AG09309 (cell line): ENCODE measurements at regions not wholly inside any gene's neighbourhood (a gene's known extent, or its start where the extent isn't known, plus 50 kb on each side); places are given as distances from the start of the nearest gene placed in this dataset.

Experiments used
- DNase-seq: peaks from one replicate; pipeline ENCODE4 v3.0.0-alpha.2; 2010; ENCODE audit warnings: low read depth
- H3K4me3 ChIP-seq: 2 replicates; pipeline ENCODE4 v1.5.1; 2011; ENCODE audit warnings: mild to moderate bottlenecking, low read depth, low read length, moderate library complexity; ENCODE audit not compliant: control insufficient read depth
- CTCF ChIP-seq: IDR thresholded peaks from 2 replicates; pipeline ENCODE4 v1.5.1; 2011; ENCODE audit warnings: mild to moderate bottlenecking, low read depth, low read length, inconsistent platforms; ENCODE audit not compliant: insufficient read depth, control insufficient read depth; ENCODE audit errors: missing control alignments

DNA sequence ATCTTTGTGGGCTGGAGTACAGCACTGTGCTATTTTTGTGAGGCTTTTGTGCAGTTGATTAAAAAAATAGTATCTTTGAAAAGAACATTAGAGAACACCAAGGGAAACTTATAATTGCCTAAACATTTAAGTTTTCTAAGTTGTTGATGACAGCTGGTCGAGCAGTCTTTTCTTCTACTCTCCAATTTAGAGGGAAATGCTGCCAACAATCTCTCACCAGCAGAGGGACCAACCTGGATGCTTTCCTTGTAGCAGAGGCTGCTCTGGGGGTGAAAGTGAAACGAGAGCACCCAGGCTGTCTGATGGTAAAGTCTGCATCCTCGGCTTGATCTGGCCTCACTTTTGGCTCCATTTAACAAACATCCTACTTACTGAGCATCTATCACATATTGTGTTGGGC, 1286.5 kb upstream of the TENM4 start:
- no peak for DNase-seq
- no peak for TF ChIP-seq CTCF
- no peak overlapping the region for H3K4me3 ChIP-seq

DNA sequence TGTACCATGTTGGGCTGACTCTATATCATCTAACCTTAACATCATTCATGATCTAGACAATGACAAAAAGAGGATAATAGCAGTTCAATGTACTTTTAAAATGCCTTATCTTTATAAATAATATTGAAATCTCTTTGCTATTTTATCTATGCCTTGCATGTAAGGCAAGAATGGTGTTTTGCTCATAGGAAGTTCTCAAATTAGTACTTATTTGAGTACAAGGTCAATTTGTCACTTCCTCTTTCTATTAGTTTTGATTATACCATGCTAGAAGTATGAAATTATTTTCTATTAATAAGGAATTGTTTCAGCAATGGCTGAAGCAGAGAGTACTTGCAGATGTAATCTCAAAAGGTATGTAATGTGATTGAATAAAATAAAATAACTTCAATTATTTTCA, 1285.4 kb upstream of the TENM4 start:
- DNase-seq: no peak
- no peak for TF ChIP-seq CTCF
- H3K4me3 ChIP-seq: no peak overlapping the region

DNA sequence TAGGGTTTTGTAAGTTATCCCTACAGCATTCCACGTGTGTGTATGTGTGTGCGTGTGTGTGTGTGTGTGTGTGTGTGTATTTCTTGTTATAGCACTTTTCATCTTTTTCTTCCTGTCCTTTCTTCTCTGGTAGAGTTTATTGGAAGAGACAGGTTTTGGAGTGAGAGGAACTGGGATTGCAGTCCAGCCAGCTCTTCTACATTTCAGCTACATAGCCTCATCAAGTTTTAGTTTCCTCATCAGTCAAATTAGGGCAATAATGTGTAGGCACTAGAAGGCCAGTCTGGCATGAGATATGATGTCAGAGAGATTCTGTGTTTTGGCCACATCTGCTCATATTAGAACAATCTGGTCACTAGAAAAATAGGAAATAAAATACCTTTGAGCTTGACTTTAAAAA, 1283.5 kb upstream of the TENM4 start:
- no peak for DNase-seq
- TF ChIP-seq CTCF: no peak
- no peak overlapping the region for H3K4me3 ChIP-seq

DNA sequence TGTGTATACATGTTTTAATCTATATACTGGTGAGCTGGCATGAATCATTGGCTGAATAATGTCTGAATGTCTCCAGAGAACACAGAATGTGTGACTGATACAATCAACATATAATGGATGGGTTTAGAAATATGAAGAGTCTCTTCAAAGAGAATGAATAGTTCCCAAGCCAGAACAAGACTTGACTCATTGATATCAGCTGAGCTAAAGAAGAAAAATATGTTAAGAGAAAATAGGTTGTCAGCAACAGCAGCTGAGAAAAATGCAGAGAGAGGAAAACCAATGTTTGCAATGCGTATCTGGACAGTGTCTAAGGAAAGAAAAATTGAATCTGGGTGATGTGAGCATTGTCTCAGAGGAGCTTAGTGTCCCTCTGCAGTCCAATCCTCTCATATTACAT, 1281.8 kb upstream of the TENM4 start:
- no peak for TF ChIP-seq CTCF
- no peak for DNase-seq
- H3K4me3 ChIP-seq: no peak overlapping the region

DNA sequence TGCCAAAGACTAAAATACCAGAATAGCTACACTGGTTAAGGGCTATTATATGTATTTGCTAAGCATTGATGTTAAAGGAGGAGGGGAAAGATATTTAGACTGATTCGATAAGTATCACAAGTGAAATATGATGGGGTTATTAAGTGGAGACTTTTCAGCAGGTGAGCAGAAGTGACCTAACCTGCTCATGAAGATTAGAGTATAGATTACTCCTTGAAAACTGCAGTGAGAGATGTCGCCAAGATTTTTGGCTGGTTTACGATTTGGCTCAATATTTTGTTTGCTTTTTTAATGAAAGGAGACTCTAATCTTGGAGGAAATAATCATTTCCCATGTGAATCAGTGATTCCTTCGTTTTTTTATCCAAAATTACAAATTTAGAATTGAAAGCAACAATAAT, 1279.5 kb upstream of the TENM4 start:
- H3K4me3 ChIP-seq: no peak overlapping the region
- no peak for TF ChIP-seq CTCF
- no peak for DNase-seq

- DNase-seq: no peak
- no peak for TF ChIP-seq CTCF
- H3K4me3 ChIP-seq: no peak overlapping the region
These were observed 1278.4 kb upstream of the TENM4 start for GRCh38 chr11:80719292-80719646.

DNA sequence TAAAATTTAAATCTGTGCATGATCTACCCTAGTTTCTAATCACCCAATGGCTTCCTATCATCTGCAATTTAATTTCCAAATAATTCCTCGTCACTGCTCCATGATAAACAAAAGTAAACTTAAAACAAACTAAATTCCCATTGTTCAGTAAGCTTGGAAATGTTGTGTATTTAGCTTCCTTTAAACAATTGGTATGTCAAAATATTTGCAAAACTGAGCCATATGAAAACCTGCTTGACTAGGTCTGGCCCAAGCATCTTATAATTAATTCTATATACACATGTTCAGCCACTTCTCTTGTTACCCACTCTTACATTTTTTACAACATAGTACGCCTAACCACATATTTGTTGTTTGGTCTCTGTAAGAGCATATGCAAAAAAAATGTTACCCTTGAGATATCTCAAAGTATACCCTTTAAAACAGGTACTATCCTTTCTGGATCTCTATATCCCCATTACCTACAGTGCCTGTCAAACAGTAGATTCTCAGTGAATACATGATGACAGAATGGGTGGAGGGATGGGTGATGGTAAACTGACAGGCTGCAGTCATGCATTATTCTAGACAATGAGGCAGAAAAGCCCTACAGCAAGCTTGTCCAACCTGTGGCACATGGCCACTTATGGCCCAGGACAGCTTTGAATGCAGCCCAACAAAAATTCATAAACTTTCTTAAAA, 1277.9 kb upstream of the TENM4 start:
- no peak for TF ChIP-seq CTCF
- H3K4me3 ChIP-seq: no peak overlapping the region
- no peak for DNase-seq
